ENCODE measurements at regions not wholly inside any gene's neighbourhood (a gene's known extent, or its start where the extent isn't known, plus 50 kb on each side); places are given as distances from the start of the nearest gene placed in this dataset.

- H3K4me3 ChIP-seq = no peak overlapping the region
- TF ChIP-seq EP300 (IDR thresholded peaks at IDR 0.05) = no peak
- H3K27me3 ChIP-seq = no peaks in the 10 kb centered on the region
- no peak for DNase-seq (ENCODE audit: extremely low spot score)
- H3K9me3 ChIP-seq = peaks cover 0 to 7% (median 3%) of the 10 kb centered on the region in 4 donors
- H3K4me1 ChIP-seq = peaks cover 0 to 11% (median 5%) of the 10 kb centered on the region in 4 donors
- H3K27ac ChIP-seq (replicated peaks in 1 of 4) = no peak overlapping the region
- no peaks in the 10 kb centered on the region for H3K36me3 ChIP-seq
- WGBS = 47% methylated on average over 5 of the region's 5 CpGs
- intact Hi-C loops (cut with DNase I) = no loop called here
Observed at GRCh38 chr16:13507530-13507929, 412.4 kb upstream of the ERCC4 start.

GRCh38 chr16:13510425-13511151 is 409.4 kb upstream of the ERCC4 start:
- no peak for DNase-seq (ENCODE audit: extremely low spot score)
- Histone ChIP-seq H3K27me3 (no peaks in the 10 kb centered on the region), H3K9me3 (peaks cover 0 to 22% (median 7%) of the 10 kb centered on the region in 4 donors), H3K27ac (replicated peaks in 1 of 4) (no peak overlapping the region), H3K36me3 (no peaks in the 10 kb centered on the region), H3K4me1 (no peaks in the 10 kb centered on the region), H3K4me3 (no peak overlapping the region)
- 72% methylated on average over 5 of the region's 5 CpGs for WGBS
- intact Hi-C loops (cut with DNase I) = no loop called here
- TF ChIP-seq EP300 (IDR thresholded peaks at IDR 0.05) = no peak
- peak in 1 of 3 experiments; percentile 16 for TF ChIP-seq CTCF (IDR thresholded peaks at IDR 0.05)

GRCh38 chr16:13517841-13518240 is 402.1 kb upstream of the ERCC4 start:
- Histone ChIP-seq H3K4me3 (no peak overlapping the region), H3K27ac (replicated peaks in 1 of 4) (no peak overlapping the region), H3K9me3 (peaks cover 0 to 26% (median 7%) of the 10 kb centered on the region in 4 donors), H3K27me3 (no peaks in the 10 kb centered on the region), H3K36me3 (no peaks in the 10 kb centered on the region), H3K4me1 (no peaks in the 10 kb centered on the region)
- 84% methylated on average over 3 of the region's 3 CpGs for WGBS
- no peak for TF ChIP-seq CTCF (IDR thresholded peaks at IDR 0.05)
- no peak for TF ChIP-seq POLR2A (IDR thresholded peaks at IDR 0.05; ENCODE audit: low read depth)
- TF ChIP-seq EP300 (IDR thresholded peaks at IDR 0.05) = no peak
- TF ChIP-seq POLR2AphosphoS5 (IDR thresholded peaks at IDR 0.05) = no peak
- DNase-seq (ENCODE audit: extremely low spot score) = no peak
- intact Hi-C loops (cut with DNase I) = no loop called here

- intact Hi-C loops (cut with DNase I) = no loop called here
- Histone ChIP-seq H3K27me3 (no peaks in the 10 kb centered on the region), H3K4me3 (no peak overlapping the region), H3K36me3 (no peaks in the 10 kb centered on the region), H3K27ac (replicated peaks in 1 of 4) (no peak overlapping the region), H3K4me1 (no peaks in the 10 kb centered on the region), H3K9me3 (peaks cover 0 to 11% (median 4%) of the 10 kb centered on the region in 4 donors)
- no peak for DNase-seq (ENCODE audit: extremely low spot score)
- TF ChIP-seq CTCF (IDR thresholded peaks at IDR 0.05) (no peak), POLR2A (IDR thresholded peaks at IDR 0.05; ENCODE audit: low read depth) (no peak), POLR2AphosphoS5 (IDR thresholded peaks at IDR 0.05) (no peak)
- WGBS = 70% methylated on average over 2 of the region's 2 CpGs
Observed at GRCh38 chr16:13519871-13520270, 400.1 kb upstream of the ERCC4 start.

- H3K27ac ChIP-seq (replicated peaks in 1 of 4) = no peak overlapping the region
- 76% methylated on average over 2 of the region's 2 CpGs for WGBS
- H3K4me3 ChIP-seq = no peak overlapping the region
- H3K4me1 ChIP-seq = no peaks in the 10 kb centered on the region
- H3K9me3 ChIP-seq = no peaks in the 10 kb centered on the region
- intact Hi-C loops (cut with DNase I) = no loop called here
- no peak for DNase-seq (ENCODE audit: extremely low spot score)
- TF ChIP-seq POLR2A (IDR thresholded peaks at IDR 0.05; ENCODE audit: low read depth) = no peak
- no peak for TF ChIP-seq CTCF (IDR thresholded peaks at IDR 0.05)
- TF ChIP-seq EP300 (IDR thresholded peaks at IDR 0.05) = no peak
- no peak for TF ChIP-seq POLR2AphosphoS5 (IDR thresholded peaks at IDR 0.05)
- no peaks in the 10 kb centered on the region for H3K36me3 ChIP-seq
- H3K27me3 ChIP-seq = no peaks in the 10 kb centered on the region
Observed at GRCh38 chr16:13521356-13521755, 398.6 kb upstream of the ERCC4 start.
